HCT116 (cell line): ENCODE measurements at regions not wholly inside any gene's neighbourhood (a gene's known extent, or its start where the extent isn't known, plus 50 kb on each side); places are given as distances from the start of the nearest gene placed in this dataset.

Experiments
- ATAC-seq: fragments of 200-7000 bp; cut with Tn5 transposase; 2 replicates; pipeline ENCODE4 v1.9.1; 2020; ENCODE audit warnings: mild to moderate bottlenecking, moderate library complexity
- BruUV-seq: library from RNA; stranded (reverse); fragments of 400-500 nt; replicated peaks from 2 replicates; lab custom pipeline; 2021; lab: Mats Ljungman, UMichigan
- CTCF ChIA-PET: fragments of 300-600 bp; sonication (Branson Sonifier 250); formaldehyde crosslinking; loops from one replicate; lab custom pipeline; 2021; ENCODE audit warnings: antibody characterized with exemption; lab: Charles Lee
- POLR2A ChIA-PET: fragments of 300-600, 350-600 bp; sonication (Branson Sonifier 250); formaldehyde crosslinking; loops from one replicate; lab custom pipeline; 2021; ENCODE audit warnings: antibody characterized with exemption; lab: Charles Lee
- RAD21 ChIA-PET, 2 experiments: fragments of 300-600 bp; sonication (Branson Sonifier 250); formaldehyde crosslinking; loops; one replicate each; lab custom pipeline; 2023; ENCODE audit warnings: low total read pairs in 2 of 2; ENCODE audit not compliant: uncharacterized antibody in 2 of 2, unreplicated experiment in 2 of 2, low non-redundant PET in 1 of 2; lab: Charles Lee
- DNase-seq: peaks from one replicate; pipeline ENCODE4 v3.0.0-alpha.2; 2010; ENCODE audit warnings: low read depth, low spot score
- H2AFZ ChIP-seq: fragments of 200-600 bp; shearing (Covaris generic), sonication (generic); 2 replicates; pipeline ENCODE4 v1.6.1; 2017; ENCODE audit warnings: low read depth, mixed run types, mixed read lengths, antibody characterized with exemption, low read length; ENCODE audit not compliant: poor library complexity, severe bottlenecking
- H3K27ac ChIP-seq: 2 replicates; pipeline ENCODE4 v1.5.1; 2012; ENCODE audit warnings: low read depth, low read length
- H3K27me3 ChIP-seq: fragments of 200-600 bp; sonication (generic); 2 replicates; pipeline ENCODE4 v1.6.1; 2016; ENCODE audit warnings: mixed run types, low read length, mixed read lengths; ENCODE audit not compliant: insufficient read depth
- H3K36me3 ChIP-seq, 2 experiments: fragments of 200-500 bp in 1 of 2; fragments of 200-600 bp in 1 of 2; sonication (Bioruptor generic) in 1 of 2; sonication (generic) in 1 of 2; 2 replicates each; pipeline versions ENCODE4 v1.5.1 to v1.6.1; 2014 to 2016; ENCODE audit warnings: low read length in 2 of 2, inconsistent platforms in 1 of 2, mixed read lengths in 1 of 2, mixed run types in 1 of 2; ENCODE audit not compliant: insufficient read depth in 2 of 2, control insufficient read depth in 1 of 2
- H3K4me1 ChIP-seq, 2 experiments: fragments of 200-600 bp in 1 of 2; sonication (generic) in 1 of 2; 2 replicates each; pipeline versions ENCODE4 v1.5.1 to v1.6.1; 2012 to 2017; ENCODE audit warnings: low read length in 2 of 2, inconsistent platforms in 1 of 2, mild to moderate bottlenecking in 1 of 2, mixed read lengths in 1 of 2, mixed run types in 1 of 2, moderate library complexity in 1 of 2; ENCODE audit not compliant: insufficient read depth in 2 of 2, control insufficient read depth in 1 of 2
- H3K4me2 ChIP-seq: fragments of 200-600 bp; sonication (generic); 2 replicates; pipeline ENCODE4 v1.6.1; 2017; ENCODE audit warnings: mixed run types, low read length, mixed read lengths
- H3K4me3 ChIP-seq, 2 experiments: fragments of 200-600 bp in 1 of 2; sonication (generic) in 1 of 2; replicated peaks in 1 of 2; 2 replicates each; pipeline ENCODE4 v1.5.1; 2011 to 2016; ENCODE audit warnings: low read length in 2 of 2, control low read depth in 1 of 2, low read depth in 1 of 2, mild to moderate bottlenecking in 1 of 2, mixed read lengths in 1 of 2, mixed run types in 1 of 2
- H3K79me2 ChIP-seq: fragments of 200-600 bp; sonication (generic); 2 replicates; pipeline ENCODE4 v1.6.1; 2017; ENCODE audit warnings: mild to moderate bottlenecking, mixed run types, low read length, moderate library complexity, mixed read lengths; ENCODE audit not compliant: insufficient read depth
- H3K9ac ChIP-seq: fragments of 200-600 bp; sonication (generic); 2 replicates; pipeline ENCODE4 v1.6.1; 2016; ENCODE audit warnings: low read length, mixed read lengths
- H3K9me2 ChIP-seq: fragments of 200-600 bp; sonication (generic), shearing (Covaris generic); 2 replicates; pipeline ENCODE4 v1.6.1; 2017; ENCODE audit warnings: mixed run types, mild to moderate bottlenecking, moderate library complexity; ENCODE audit not compliant: insufficient read depth
- H3K9me3 ChIP-seq, 2 experiments: fragments of 200-500 bp in 1 of 2; fragments of 200-600 bp in 1 of 2; sonication (Bioruptor generic) in 1 of 2; sonication (generic) in 1 of 2; 2 replicates each; pipeline ENCODE4 v1.6.1; 2014 to 2017; ENCODE audit warnings: low read length in 2 of 2, mixed read lengths in 2 of 2, inconsistent platforms in 1 of 2, low read depth in 1 of 2, mild to moderate bottlenecking in 1 of 2, mixed run types in 1 of 2, moderate library complexity in 1 of 2; ENCODE audit not compliant: control insufficient read depth in 1 of 2, insufficient read depth in 1 of 2
- H4K20me1 ChIP-seq: fragments of 200-600 bp; sonication (generic), shearing (Covaris generic); 2 replicates; pipeline ENCODE4 v1.6.1; 2017; ENCODE audit warnings: mixed run types, mild to moderate bottlenecking, moderate library complexity; ENCODE audit not compliant: insufficient read depth
- CBX3 ChIP-seq: IDR thresholded peaks from 2 replicates; pipeline ENCODE4 v1.6.1; 2012; ENCODE audit warnings: low read depth
- CEBPB ChIP-seq: IDR thresholded peaks from 2 replicates; pipeline ENCODE4 v1.6.1; 2012; ENCODE audit warnings: low read depth
- EGR1 ChIP-seq: IDR thresholded peaks from 2 replicates; pipeline ENCODE4 v1.6.1; 2012; ENCODE audit warnings: low read depth
- ELF1 ChIP-seq: IDR thresholded peaks from 2 replicates; pipeline ENCODE4 v1.6.1; 2012; ENCODE audit warnings: low read depth, borderline replicate concordance
- FOSL1 ChIP-seq: IDR thresholded peaks from 2 replicates; pipeline ENCODE4 v1.6.1; 2012; ENCODE audit warnings: low read depth
- JUND ChIP-seq: IDR thresholded peaks from 2 replicates; pipeline ENCODE4 v1.6.1; 2012
- MAX ChIP-seq: IDR thresholded peaks from 2 replicates; pipeline ENCODE4 v1.6.1; 2012
- POLR2A ChIP-seq: IDR thresholded peaks from 2 replicates; pipeline ENCODE4 v1.7.0; 2011; ENCODE audit warnings: borderline replicate concordance; ENCODE audit not compliant: insufficient read depth, insufficient read length; ENCODE audit errors: extremely low read depth
- POLR2AphosphoS5 ChIP-seq: IDR thresholded peaks from 2 replicates; pipeline ENCODE4 v1.6.1; 2011; ENCODE audit warnings: mild to moderate bottlenecking, low read depth, low read length, moderate library complexity
- RAD21 ChIP-seq: IDR thresholded peaks from 2 replicates; pipeline ENCODE4 v1.6.1; 2012; ENCODE audit warnings: low read depth, mild to moderate bottlenecking
- SIN3A ChIP-seq: IDR thresholded peaks from 2 replicates; pipeline ENCODE4 v1.6.1; 2012; ENCODE audit warnings: low read depth
- SP1 ChIP-seq: IDR thresholded peaks from 2 replicates; pipeline ENCODE4 v1.6.1; 2012; ENCODE audit warnings: low read depth
- SRF ChIP-seq: IDR thresholded peaks from 2 replicates; pipeline ENCODE4 v1.6.1; 2012; ENCODE audit warnings: low read depth
- YY1 ChIP-seq: IDR thresholded peaks from 2 replicates; pipeline ENCODE4 v1.6.1; 2011; ENCODE audit warnings: low read length, low read depth, moderate library complexity, mild to moderate bottlenecking; ENCODE audit not compliant: insufficient replicate concordance; ENCODE audit errors: extremely low read depth
- intact Hi-C: fragments of 100-400 bp; cut with micrococcal nuclease; formaldehyde crosslinking; loops from 2 replicates; pipeline ENCODE4 v1.10.0; 2022

GRCh38 chr21:27515676-27516075 is 548.8 kb upstream of the ADAMTS5 start:
- no TSS peak for BruUV-seq
- TF ChIP-seq FOSL1 = no peak
- no peak for TF ChIP-seq SIN3A
- TF ChIP-seq MAX = no peak
- no peak for TF ChIP-seq SP1
- TF ChIP-seq CBX3 = no peak
- TF ChIP-seq CEBPB = no peak
- TF ChIP-seq YY1 = no peak
- TF ChIP-seq JUND = no peak
- TF ChIP-seq ELF1 = no peak
- no peak for TF ChIP-seq EGR1
- TF ChIP-seq POLR2AphosphoS5 = no peak
- no peak for TF ChIP-seq RAD21
- no peak for TF ChIP-seq POLR2A
- H3K4me2 ChIP-seq = no peak overlapping the region
- H3K9ac ChIP-seq = no peak overlapping the region
- no peak overlapping the region for H3K27ac ChIP-seq
- H3K4me3 ChIP-seq = no peak overlapping the region
- ChIA-PET POLR2A (no interaction called here), RAD21 (no interaction called here), CTCF (no interaction called here)
- peaks cover 16 to 33% of the 10 kb centered on the region in 2 experiments; a peak in 2 of 4 replicates for H3K9me3 ChIP-seq
- no peaks in the 10 kb centered on the region for H3K27me3 ChIP-seq
- H3K9me2 ChIP-seq = no peaks in the 10 kb centered on the region
- no peaks in the 10 kb centered on the region for H3K79me2 ChIP-seq
- DNase-seq (no peak), ATAC-seq (no peak)
- no peak overlapping the region for H2AFZ ChIP-seq
- intact Hi-C loops = no loop called here
- no peaks in the 10 kb centered on the region for H3K36me3 ChIP-seq
- no peaks in the 10 kb centered on the region for H3K4me1 ChIP-seq
- H4K20me1 ChIP-seq = no peaks in the 10 kb centered on the region

GRCh38 chr21:27513825-27514224 is 546.9 kb upstream of the ADAMTS5 start:
- Histone ChIP-seq H3K79me2 (no peaks in the 10 kb centered on the region), H3K4me3 (no peak overlapping the region), H3K36me3 (no peaks in the 10 kb centered on the region), H4K20me1 (no peaks in the 10 kb centered on the region), H3K27ac (no peak overlapping the region), H2AFZ (no peak overlapping the region), H3K4me2 (no peak overlapping the region), H3K9ac (no peak overlapping the region), H3K9me3 (peaks cover 20 to 34% of the 10 kb centered on the region in 2 experiments; a peak in 2 of 4 replicates), H3K4me1 (no peaks in the 10 kb centered on the region)
- ATAC-seq (no peak), DNase-seq (no peak)
- ChIA-PET CTCF (no interaction called here), POLR2A (no interaction called here)
- no TSS peak for BruUV-seq
- TF ChIP-seq SIN3A (no peak), CBX3 (no peak), SRF (no peak), JUND (no peak), RAD21 (no peak)
- TF ChIP-seq, all 23 proteins: peak for 0
- Histone ChIP-seq H3K27me3 (no peaks in the 10 kb centered on the region), H3K9me2 (no peaks in the 10 kb centered on the region)
- intact Hi-C loops = no loop called here
- RAD21 ChIA-PET = no interaction called here
